ENCODE measurements at regions not wholly inside any gene's neighbourhood (a gene's known extent, or its start where the extent isn't known, plus 50 kb on each side); places are given as distances from the start of the nearest gene placed in this dataset.

GRCh38 chr4:187020676-187021075, 297.0 kb upstream of the FAT1 start:
- Histone ChIP-seq H3K27me3 (no peaks in the 10 kb centered on the region), H3K4me3 (no peak overlapping the region), H3K27ac (no peak overlapping the region), H3K9me3 (no peaks in the 10 kb centered on the region), H3K36me3 (no peaks in the 10 kb centered on the region), H3K4me1 (no peaks in the 10 kb centered on the region)
- TF ChIP-seq EP300 (IDR thresholded peaks at IDR 0.05) (no peak), POLR2AphosphoS5 (IDR thresholded peaks at IDR 0.05) (no peak), POLR2A (IDR thresholded peaks at IDR 0.05) (no peak)
- TF ChIP-seq, protein P1, sequence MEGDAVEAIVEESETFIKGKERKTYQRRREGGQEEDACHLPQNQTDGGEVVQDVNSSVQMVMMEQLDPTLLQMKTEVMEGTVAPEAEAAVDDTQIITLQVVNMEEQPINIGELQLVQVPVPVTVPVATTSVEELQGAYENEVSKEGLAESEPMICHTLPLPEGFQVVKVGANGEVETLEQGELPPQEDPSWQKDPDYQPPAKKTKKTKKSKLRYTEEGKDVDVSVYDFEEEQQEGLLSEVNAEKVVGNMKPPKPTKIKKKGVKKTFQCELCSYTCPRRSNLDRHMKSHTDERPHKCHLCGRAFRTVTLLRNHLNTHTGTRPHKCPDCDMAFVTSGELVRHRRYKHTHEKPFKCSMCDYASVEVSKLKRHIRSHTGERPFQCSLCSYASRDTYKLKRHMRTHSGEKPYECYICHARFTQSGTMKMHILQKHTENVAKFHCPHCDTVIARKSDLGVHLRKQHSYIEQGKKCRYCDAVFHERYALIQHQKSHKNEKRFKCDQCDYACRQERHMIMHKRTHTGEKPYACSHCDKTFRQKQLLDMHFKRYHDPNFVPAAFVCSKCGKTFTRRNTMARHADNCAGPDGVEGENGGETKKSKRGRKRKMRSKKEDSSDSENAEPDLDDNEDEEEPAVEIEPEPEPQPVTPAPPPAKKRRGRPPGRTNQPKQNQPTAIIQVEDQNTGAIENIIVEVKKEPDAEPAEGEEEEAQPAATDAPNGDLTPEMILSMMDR (IDR thresholded peaks at IDR 0.05), result no peak
- DNase-seq (ENCODE audit: low spot score in 2 of 2), result no peak
- 90% methylated on average over 2 of the region's 2 CpGs for WGBS

- no peak overlapping the region for H3K4me3 ChIP-seq
- no peaks in the 10 kb centered on the region for H3K4me1 ChIP-seq
- DNase-seq (ENCODE audit: low spot score in 2 of 2), result no peak
- TF ChIP-seq POLR2A (IDR thresholded peaks at IDR 0.05), result no peak
- TF ChIP-seq EP300 (IDR thresholded peaks at IDR 0.05), result no peak
- TF ChIP-seq, protein P1 (IDR thresholded peaks at IDR 0.05), result no peak
- no peak for TF ChIP-seq POLR2AphosphoS5 (IDR thresholded peaks at IDR 0.05)
- no peaks in the 10 kb centered on the region for H3K27me3 ChIP-seq
- H3K9me3 ChIP-seq, result no peaks in the 10 kb centered on the region
- H3K27ac ChIP-seq, result no peak overlapping the region
- 88% methylated on average over 6 of the region's 6 CpGs for WGBS
- H3K36me3 ChIP-seq, result no peaks in the 10 kb centered on the region
These were observed 298.0 kb upstream of the FAT1 start for GRCh38 chr4:187021436-187022205.

DNA sequence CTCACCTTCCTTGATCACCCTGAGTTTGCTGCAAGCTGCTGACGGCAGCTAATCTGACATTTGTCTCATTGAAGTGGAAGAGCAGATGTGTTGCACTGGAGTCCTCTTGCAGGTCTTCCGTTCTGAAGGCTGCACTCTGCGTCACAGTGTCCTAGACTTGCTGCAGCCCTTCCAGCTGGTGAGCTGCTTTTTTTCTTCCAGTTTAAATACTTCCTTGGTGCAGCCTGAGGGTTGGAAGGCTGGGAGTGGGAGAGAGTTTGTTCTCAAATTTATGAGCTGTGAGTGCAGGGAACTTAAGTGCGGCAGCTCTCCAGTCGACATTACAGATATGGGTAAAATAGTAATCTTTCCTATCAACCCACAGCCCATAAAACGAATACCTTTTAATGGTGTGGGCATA, 303.6 kb upstream of the FAT1 start:
- no peak for DNase-seq (ENCODE audit: low spot score in 2 of 2)
- TF ChIP-seq EP300 (IDR thresholded peaks at IDR 0.05) (no peak), POLR2AphosphoS5 (IDR thresholded peaks at IDR 0.05) (no peak), POLR2A (IDR thresholded peaks at IDR 0.05) (no peak)
- TF ChIP-seq, protein P1 (IDR thresholded peaks at IDR 0.05), result no peak
- Histone ChIP-seq H3K4me1 (no peaks in the 10 kb centered on the region), H3K27me3 (no peaks in the 10 kb centered on the region), H3K27ac (no peak overlapping the region), H3K9me3 (no peaks in the 10 kb centered on the region), H3K36me3 (no peaks in the 10 kb centered on the region), H3K4me3 (no peak overlapping the region)
- WGBS, result 23% methylated on average over 6 of the region's 6 CpGs

GRCh38 chr4:187042251-187042650, 318.6 kb upstream of the FAT1 start:
- Histone ChIP-seq H3K4me3 (no peak overlapping the region), H3K9me3 (no peaks in the 10 kb centered on the region), H3K27ac (no peak overlapping the region), H3K36me3 (no peaks in the 10 kb centered on the region), H3K27me3 (no peaks in the 10 kb centered on the region), H3K4me1 (no peaks in the 10 kb centered on the region)
- TF ChIP-seq EP300 (IDR thresholded peaks at IDR 0.05) (no peak), POLR2A (IDR thresholded peaks at IDR 0.05) (no peak), POLR2AphosphoS5 (IDR thresholded peaks at IDR 0.05) (no peak)
- TF ChIP-seq, protein P1 (IDR thresholded peaks at IDR 0.05), result no peak
- 77% methylated on average over 7 of the region's 7 CpGs for WGBS
- DNase-seq (ENCODE audit: low spot score in 2 of 2), result no peak

DNA sequence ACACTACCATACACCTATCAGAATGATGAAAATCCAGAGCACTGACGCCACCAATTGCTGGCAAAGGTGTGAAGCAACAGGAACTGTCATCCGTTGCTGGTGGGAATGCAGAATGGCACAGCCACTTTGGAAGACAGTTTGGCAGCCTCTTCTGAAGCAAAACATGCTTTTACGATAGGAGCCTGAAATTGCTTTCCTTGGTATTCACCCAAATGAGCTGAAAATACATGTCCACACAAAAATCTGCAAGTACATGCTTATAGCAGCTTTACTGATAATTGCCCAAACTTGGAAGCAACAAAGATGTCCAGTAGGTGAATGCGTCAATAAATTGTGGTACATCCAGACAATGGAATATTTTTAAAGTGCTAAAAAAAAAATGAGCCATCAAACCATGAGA, 322.8 kb upstream of the FAT1 start:
- Histone ChIP-seq H3K9me3 (no peaks in the 10 kb centered on the region), H3K27me3 (no peaks in the 10 kb centered on the region), H3K4me1 (no peaks in the 10 kb centered on the region), H3K36me3 (no peaks in the 10 kb centered on the region), H3K4me3 (no peak overlapping the region), H3K27ac (no peak overlapping the region)
- TF ChIP-seq, protein P1 (IDR thresholded peaks at IDR 0.05), result no peak
- TF ChIP-seq EP300 (IDR thresholded peaks at IDR 0.05) (no peak), POLR2AphosphoS5 (IDR thresholded peaks at IDR 0.05) (no peak), POLR2A (IDR thresholded peaks at IDR 0.05) (no peak)
- 58% methylated on average over 4 of the region's 4 CpGs for WGBS
- DNase-seq (ENCODE audit: low spot score in 2 of 2), result no peak
